ENCODE measurements at regions not wholly inside any gene's neighbourhood (a gene's known extent, or its start where the extent isn't known, plus 50 kb on each side); places are given as distances from the start of the nearest gene placed in this dataset.

- DNase-seq (ENCODE audit: low read depth in 2 of 2) = no peak
- TF ChIP-seq, protein P1, sequence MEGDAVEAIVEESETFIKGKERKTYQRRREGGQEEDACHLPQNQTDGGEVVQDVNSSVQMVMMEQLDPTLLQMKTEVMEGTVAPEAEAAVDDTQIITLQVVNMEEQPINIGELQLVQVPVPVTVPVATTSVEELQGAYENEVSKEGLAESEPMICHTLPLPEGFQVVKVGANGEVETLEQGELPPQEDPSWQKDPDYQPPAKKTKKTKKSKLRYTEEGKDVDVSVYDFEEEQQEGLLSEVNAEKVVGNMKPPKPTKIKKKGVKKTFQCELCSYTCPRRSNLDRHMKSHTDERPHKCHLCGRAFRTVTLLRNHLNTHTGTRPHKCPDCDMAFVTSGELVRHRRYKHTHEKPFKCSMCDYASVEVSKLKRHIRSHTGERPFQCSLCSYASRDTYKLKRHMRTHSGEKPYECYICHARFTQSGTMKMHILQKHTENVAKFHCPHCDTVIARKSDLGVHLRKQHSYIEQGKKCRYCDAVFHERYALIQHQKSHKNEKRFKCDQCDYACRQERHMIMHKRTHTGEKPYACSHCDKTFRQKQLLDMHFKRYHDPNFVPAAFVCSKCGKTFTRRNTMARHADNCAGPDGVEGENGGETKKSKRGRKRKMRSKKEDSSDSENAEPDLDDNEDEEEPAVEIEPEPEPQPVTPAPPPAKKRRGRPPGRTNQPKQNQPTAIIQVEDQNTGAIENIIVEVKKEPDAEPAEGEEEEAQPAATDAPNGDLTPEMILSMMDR (IDR thresholded peaks at IDR 0.05; ENCODE audit: low read depth, low read length) = no peak
- no peak overlapping the region for H3K4me3 ChIP-seq (replicated peaks in 1 of 2; ENCODE audit: low read depth in 2 of 2, low read length in 2 of 2)
Observed at GRCh38 chr9:24434183-24434582, 111.5 kb downstream of the IZUMO3 start.

DNA sequence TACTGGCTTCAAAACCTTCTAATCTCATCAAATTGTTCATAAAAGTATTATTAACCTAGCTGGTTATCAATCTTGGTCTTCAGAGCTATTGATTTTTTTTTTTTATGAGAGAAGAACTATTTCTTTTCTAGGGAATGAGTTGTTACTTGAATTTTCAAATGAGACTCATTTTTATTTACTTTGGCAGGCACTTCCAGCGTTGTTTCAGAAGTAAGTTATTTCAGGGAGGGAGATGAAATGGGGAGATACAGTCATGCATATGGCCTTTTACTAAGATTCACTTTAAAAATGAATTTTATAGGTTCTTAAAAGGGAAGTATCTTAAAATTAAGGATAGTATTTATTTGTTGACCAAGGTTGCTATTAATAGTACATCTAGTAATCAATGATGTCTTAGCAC is 129.6 kb downstream of the IZUMO3 start:
- TF ChIP-seq, protein P1 (IDR thresholded peaks at IDR 0.05; ENCODE audit: low read depth, low read length) = no peak
- H3K4me3 ChIP-seq (replicated peaks in 1 of 2; ENCODE audit: low read depth in 2 of 2, low read length in 2 of 2) = no peak overlapping the region
- no peak for DNase-seq (ENCODE audit: low read depth in 2 of 2)

DNA sequence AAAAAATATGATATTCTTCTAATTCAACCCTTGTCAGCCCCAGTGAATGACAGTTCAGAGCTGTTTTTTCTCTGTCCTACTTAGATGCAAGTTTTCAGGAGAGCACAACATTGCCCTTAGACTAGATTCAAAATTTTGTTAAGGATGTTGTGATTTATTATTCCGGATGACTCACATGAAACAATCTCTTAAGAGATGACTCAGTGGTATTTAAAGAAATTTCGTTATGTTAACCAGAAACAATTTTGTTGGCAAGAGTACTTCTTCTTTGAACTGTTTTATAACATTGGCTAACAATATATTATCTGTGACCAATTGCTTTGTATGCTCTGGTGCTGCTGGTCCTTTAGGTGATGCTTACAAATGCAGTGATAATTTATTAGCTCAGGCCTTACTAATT is 132.0 kb downstream of the IZUMO3 start:
- peak; percentile 10 to 12 for DNase-seq (ENCODE audit: low read depth in 2 of 2)
- H3K4me3 ChIP-seq (replicated peaks in 1 of 2; ENCODE audit: low read depth in 2 of 2, low read length in 2 of 2) = no peak overlapping the region
- TF ChIP-seq, protein P1 (IDR thresholded peaks at IDR 0.05; ENCODE audit: low read depth, low read length) = no peak

DNA sequence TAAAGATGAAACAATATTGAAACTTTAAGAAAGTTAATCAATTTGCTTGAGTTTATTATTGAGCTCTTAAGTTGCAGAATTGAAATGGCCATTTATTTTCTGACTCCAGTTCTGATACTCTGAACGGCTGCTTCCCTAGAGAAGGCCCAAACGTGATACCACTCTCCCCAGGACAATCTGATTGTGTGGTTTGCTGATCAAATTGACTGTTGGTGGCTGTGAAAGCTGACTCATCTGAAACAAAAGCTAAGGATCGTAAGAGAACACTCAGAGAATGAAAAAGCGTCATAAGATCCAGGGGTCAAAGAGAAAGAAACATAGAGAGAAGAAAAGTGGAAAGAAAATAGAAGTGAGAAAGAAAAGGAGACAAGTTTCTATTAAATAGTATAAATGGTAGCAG is 147.2 kb downstream of the IZUMO3 start:
- DNase-seq (ENCODE audit: low read depth in 2 of 2) = no peak
- H3K4me3 ChIP-seq (replicated peaks in 1 of 2; ENCODE audit: low read depth in 2 of 2, low read length in 2 of 2) = no peak overlapping the region
- TF ChIP-seq, protein P1 (IDR thresholded peaks at IDR 0.05; ENCODE audit: low read depth, low read length) = no peak

GRCh38 chr9:24391095-24391494 is 154.6 kb downstream of the IZUMO3 start:
- TF ChIP-seq, protein P1 (IDR thresholded peaks at IDR 0.05; ENCODE audit: low read depth, low read length) = no peak
- DNase-seq (ENCODE audit: low read depth in 2 of 2) = no peak
- H3K4me3 ChIP-seq (replicated peaks in 1 of 2; ENCODE audit: low read depth in 2 of 2, low read length in 2 of 2) = no peak overlapping the region

DNA sequence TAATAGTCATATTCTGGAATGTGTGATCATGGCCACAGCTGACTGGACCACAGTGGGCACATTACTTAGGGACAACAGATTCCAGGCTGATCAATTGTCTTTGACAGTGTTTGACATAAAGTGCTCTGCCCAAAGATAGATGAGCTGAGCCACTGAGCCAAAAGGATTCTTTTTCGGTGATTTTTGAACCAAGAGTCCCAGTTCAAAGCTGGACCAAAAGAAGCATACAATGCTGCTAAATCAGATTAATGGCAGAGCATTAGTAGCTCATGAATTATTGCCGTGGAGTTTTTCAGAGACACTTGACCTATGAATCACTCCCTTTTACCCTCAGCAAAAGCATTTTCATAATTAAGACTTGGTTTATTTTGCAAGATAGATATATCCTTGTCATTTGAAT is 160.6 kb downstream of the IZUMO3 start:
- H3K4me3 ChIP-seq (replicated peaks in 1 of 2; ENCODE audit: low read depth in 2 of 2, low read length in 2 of 2) = no peak overlapping the region
- no peak for DNase-seq (ENCODE audit: low read depth in 2 of 2)
- TF ChIP-seq, protein P1 (IDR thresholded peaks at IDR 0.05; ENCODE audit: low read depth, low read length) = no peak

DNA sequence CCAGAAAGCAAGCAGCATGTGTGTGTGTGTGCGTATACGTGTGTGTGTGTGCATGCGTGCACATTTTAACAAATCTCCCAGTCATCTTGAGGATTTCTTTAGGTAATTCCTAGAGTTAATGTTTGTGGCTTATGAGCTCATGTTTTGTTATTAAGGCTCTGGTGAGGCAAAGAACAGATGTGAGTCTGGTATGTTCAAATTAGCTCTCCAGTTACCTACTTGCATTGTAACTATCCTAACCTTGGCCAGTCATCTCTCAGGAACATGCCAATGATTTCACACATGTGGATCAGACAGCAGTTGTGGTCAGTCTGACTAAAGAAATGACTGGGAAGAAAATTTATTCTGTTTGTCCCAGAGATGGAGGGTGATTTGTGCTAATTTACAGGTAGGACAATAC is 163.1 kb downstream of the IZUMO3 start:
- TF ChIP-seq, protein P1 (IDR thresholded peaks at IDR 0.05; ENCODE audit: low read depth, low read length) = no peak
- DNase-seq (ENCODE audit: low read depth in 2 of 2) = no peak
- no peak overlapping the region for H3K4me3 ChIP-seq (replicated peaks in 1 of 2; ENCODE audit: low read depth in 2 of 2, low read length in 2 of 2)
